ENCODE measurements at regions not wholly inside any gene's neighbourhood (a gene's known extent, or its start where the extent isn't known, plus 50 kb on each side); places are given as distances from the start of the nearest gene placed in this dataset.
"Not testable (repeated sequence)": the region's sequence is repeated elsewhere in the genome, so short reads cannot be mapped to it uniquely, and the experiment has no call there.

- H3K4me3 ChIP-seq (ENCODE audit: low read depth, low read length) = no peak overlapping the region
- TF ChIP-seq, protein P1, sequence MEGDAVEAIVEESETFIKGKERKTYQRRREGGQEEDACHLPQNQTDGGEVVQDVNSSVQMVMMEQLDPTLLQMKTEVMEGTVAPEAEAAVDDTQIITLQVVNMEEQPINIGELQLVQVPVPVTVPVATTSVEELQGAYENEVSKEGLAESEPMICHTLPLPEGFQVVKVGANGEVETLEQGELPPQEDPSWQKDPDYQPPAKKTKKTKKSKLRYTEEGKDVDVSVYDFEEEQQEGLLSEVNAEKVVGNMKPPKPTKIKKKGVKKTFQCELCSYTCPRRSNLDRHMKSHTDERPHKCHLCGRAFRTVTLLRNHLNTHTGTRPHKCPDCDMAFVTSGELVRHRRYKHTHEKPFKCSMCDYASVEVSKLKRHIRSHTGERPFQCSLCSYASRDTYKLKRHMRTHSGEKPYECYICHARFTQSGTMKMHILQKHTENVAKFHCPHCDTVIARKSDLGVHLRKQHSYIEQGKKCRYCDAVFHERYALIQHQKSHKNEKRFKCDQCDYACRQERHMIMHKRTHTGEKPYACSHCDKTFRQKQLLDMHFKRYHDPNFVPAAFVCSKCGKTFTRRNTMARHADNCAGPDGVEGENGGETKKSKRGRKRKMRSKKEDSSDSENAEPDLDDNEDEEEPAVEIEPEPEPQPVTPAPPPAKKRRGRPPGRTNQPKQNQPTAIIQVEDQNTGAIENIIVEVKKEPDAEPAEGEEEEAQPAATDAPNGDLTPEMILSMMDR (IDR thresholded peaks at IDR 0.05) = no peak
Measured at GRCh38 chr4:122996350-122996749, 74.0 kb upstream of the NUDT6 start.

DNA sequence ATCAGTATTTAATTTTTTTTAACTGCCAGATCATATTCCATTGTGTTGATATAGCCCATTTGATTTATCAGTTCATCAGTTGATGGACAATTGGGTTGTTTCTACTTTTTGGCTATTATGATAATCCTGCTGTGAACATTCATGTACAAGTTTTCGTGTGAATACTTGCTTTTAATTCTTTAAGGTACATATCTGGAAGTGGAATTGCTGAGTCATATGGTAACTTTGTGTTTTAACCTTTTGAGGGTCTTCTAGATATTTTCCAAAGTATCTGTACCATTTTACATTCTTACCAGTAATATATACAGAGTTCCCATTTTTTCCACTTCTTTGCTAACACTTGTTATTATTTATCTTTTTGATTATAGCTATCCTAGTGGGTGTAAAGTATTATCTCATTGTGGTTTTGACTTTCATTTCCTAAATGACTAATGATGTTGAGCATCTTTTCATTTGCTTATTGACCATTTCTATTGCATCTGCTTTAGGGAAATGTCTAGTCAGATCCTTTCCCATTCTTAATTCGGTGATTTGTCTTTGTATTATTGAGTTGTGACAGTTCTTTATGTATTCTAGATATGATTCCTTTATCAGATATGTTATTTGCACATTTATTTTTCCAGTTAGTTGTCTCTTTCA lies 75.2 kb upstream of the NUDT6 start:
- Histone ChIP-seq H3K9ac (no peak overlapping the region), H3K27ac (no peak overlapping the region), H3K36me3 (ENCODE audit: control insufficient read depth, insufficient read depth, low read length) (no peaks in the 10 kb centered on the region), H2AFZ (no peak overlapping the region), H3K9me3 (ENCODE audit: control insufficient read depth, low read length) (no peaks in the 10 kb centered on the region), H3K4me2 (ENCODE audit: low read length) (no peak overlapping the region), H3K27me3 (ENCODE audit: control insufficient read depth, insufficient read depth, low read length) (no peaks in the 10 kb centered on the region), H3K79me2 (no peaks in the 10 kb centered on the region), H3K4me1 (no peaks in the 10 kb centered on the region), H3K4me3 (ENCODE audit: low read depth, low read length) (no peak overlapping the region)
- TF ChIP-seq, protein P1 (IDR thresholded peaks at IDR 0.05) = no peak

More at GRCh38 chr4:122996350-122996749, 74.0 kb upstream of the NUDT6 start:
- no peaks in the 10 kb centered on the region for H3K27me3 ChIP-seq (ENCODE audit: control insufficient read depth, insufficient read depth, low read length)
- H3K4me1 ChIP-seq = no peaks in the 10 kb centered on the region
- H3K27ac ChIP-seq = no peak overlapping the region
- no peak overlapping the region for H2AFZ ChIP-seq
- H3K79me2 ChIP-seq = no peaks in the 10 kb centered on the region
- no peaks in the 10 kb centered on the region for H3K36me3 ChIP-seq (ENCODE audit: control insufficient read depth, insufficient read depth, low read length)
- no peak overlapping the region for H3K4me2 ChIP-seq (ENCODE audit: low read length)
- no peak overlapping the region for H3K9ac ChIP-seq
- H3K9me3 ChIP-seq (ENCODE audit: control insufficient read depth, low read length) = no peaks in the 10 kb centered on the region

GRCh38 chr4:123004079-123004478 lies 81.7 kb upstream of the NUDT6 start:
- not testable (repeated sequence) for H3K27ac ChIP-seq; H3K4me1 ChIP-seq; H3K4me3 ChIP-seq (ENCODE audit: low read depth, low read length); H2AFZ ChIP-seq; H3K36me3 ChIP-seq (ENCODE audit: control insufficient read depth, insufficient read depth, low read length); H3K9ac ChIP-seq; H3K27me3 ChIP-seq (ENCODE audit: control insufficient read depth, insufficient read depth, low read length); H3K4me2 ChIP-seq (ENCODE audit: low read length); H3K9me3 ChIP-seq (ENCODE audit: control insufficient read depth, low read length); H3K79me2 ChIP-seq

- not testable (repeated sequence) for H3K36me3 ChIP-seq (ENCODE audit: control insufficient read depth, insufficient read depth, low read length); H3K4me1 ChIP-seq; H2AFZ ChIP-seq; H3K9me3 ChIP-seq (ENCODE audit: control insufficient read depth, low read length); H3K27ac ChIP-seq; H3K4me3 ChIP-seq (ENCODE audit: low read depth, low read length); H3K4me2 ChIP-seq (ENCODE audit: low read length); H3K9ac ChIP-seq; H3K79me2 ChIP-seq; H3K27me3 ChIP-seq (ENCODE audit: control insufficient read depth, insufficient read depth, low read length)
Measured at GRCh38 chr4:123005126-123005525, 82.7 kb upstream of the NUDT6 start.

DNA sequence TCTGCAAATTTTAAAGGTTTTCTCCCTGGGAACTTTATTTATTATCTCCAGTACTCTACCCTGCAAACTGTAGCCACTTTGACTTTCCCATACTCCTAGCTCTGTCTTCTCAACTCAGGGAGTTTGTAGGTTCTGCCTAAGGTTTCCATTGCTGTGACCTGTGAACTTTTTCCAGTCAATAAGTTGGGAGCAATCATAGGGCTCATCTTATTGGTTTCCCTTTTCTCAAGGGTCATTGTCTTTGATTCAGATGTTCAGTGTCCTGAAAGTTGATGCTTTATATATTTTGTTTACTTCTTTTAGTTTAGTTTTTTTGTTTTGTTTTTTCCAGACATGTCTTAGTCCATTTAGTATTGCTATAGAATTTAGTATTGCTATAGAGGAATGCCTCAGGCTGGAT lies 85.3 kb upstream of the NUDT6 start:
- Histone ChIP-seq H3K79me2 (no peaks in the 10 kb centered on the region), H3K4me3 (ENCODE audit: low read depth, low read length) (no peak overlapping the region), H3K9me3 (ENCODE audit: control insufficient read depth, low read length) (no peaks in the 10 kb centered on the region), H3K27ac (no peak overlapping the region), H3K9ac (no peak overlapping the region), H2AFZ (no peak overlapping the region), H3K36me3 (ENCODE audit: control insufficient read depth, insufficient read depth, low read length) (no peaks in the 10 kb centered on the region), H3K4me2 (ENCODE audit: low read length) (no peak overlapping the region), H3K27me3 (ENCODE audit: control insufficient read depth, insufficient read depth, low read length) (no peaks in the 10 kb centered on the region), H3K4me1 (no peaks in the 10 kb centered on the region)
- TF ChIP-seq, protein P1 (IDR thresholded peaks at IDR 0.05) = no peak

DNA sequence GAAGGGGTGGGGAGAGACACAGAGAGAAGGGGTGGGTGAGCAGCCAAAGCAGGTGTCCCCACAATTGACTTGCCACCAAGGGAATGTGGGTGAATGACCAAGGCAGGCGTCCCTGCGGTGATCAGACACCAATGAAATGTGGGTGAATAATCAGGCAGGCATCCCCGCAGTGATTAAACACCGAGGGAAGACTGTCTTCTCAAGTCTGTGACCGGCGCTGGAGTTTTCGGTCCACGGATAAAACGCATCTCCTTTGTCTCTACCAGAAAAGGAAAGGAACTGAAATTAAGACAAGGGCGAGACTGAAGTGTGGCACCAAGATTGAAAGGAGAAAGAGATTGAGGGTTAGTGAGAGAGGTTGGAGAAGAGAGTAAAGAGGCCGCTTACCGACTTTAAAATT lies 90.0 kb upstream of the NUDT6 start:
- H3K4me1 ChIP-seq; H3K9ac ChIP-seq; H3K36me3 ChIP-seq (ENCODE audit: control insufficient read depth, insufficient read depth, low read length); H2AFZ ChIP-seq; H3K27me3 ChIP-seq (ENCODE audit: control insufficient read depth, insufficient read depth, low read length); H3K27ac ChIP-seq; H3K4me2 ChIP-seq (ENCODE audit: low read length); H3K4me3 ChIP-seq (ENCODE audit: low read depth, low read length); H3K9me3 ChIP-seq (ENCODE audit: control insufficient read depth, low read length); H3K79me2 ChIP-seq: not testable (repeated sequence)
